Activated T-cell treated with anti-CD3 and anti-CD28 coated beads, Interleukin-2, amount 50 U/mL, for 48 hours (primary cell): ENCODE measurements at regions not wholly inside any gene's neighbourhood (a gene's known extent, or its start where the extent isn't known, plus 50 kb on each side); places are given as distances from the start of the nearest gene placed in this dataset.
"Not testable (repeated sequence)": the region's sequence is repeated elsewhere in the genome, so short reads cannot be mapped to it uniquely, and the experiment has no call there.

Experiments used
- DNase-seq, 2 experiments: peaks; one replicate each; pipeline ENCODE4 v3.0.0-alpha.2; 2020

DNA sequence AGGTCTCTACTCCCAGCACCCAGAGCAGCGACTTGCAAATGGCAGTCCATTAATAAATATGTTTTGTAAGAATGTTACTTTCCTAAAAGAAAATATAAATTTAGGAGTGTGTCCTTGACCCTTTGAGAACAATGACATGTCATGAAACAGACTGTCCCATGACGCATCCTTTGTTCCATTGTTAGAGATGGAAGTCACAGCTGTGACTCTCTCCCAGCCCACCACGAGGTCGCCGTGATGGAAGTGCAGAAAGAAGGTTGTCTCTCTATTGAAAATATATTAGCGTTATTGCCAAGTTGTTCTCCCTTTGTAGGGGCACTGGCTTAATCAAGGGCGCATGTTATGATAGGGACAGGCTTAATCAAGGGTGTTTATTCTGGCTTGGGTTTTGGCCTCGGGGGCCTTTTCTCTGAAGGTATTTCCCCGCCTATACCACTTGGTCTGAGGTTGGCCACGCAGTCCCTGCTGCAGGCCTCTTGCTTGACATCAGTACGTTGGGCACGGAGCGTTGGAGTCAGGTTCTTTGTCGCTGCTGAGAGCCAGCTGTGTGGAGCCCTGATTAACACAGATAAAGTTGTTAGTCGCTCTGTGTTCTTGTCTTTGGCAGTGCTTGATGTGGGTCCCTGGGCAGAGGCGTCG, 126.7 kb upstream of the ZNF536 start:
- DNase-seq: no peak

DNA sequence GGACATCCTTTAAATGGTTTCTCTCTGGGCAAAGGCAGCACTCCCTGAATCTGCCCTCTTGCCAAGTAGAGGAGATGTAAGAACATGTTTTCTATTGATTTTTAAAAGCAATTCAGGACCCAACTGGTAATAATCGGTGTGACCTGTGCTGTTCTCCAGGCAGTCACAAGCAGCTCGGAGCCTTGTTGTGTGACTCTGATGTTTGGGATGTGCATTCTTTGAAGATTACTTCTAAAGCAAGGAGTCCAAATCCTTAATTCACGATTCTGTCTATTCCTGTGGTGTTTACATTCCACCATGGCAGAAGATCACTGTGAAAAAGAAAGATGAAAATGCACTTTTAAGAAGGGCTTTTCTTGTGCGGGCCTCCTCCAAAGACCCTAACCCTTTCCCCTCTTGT, 122.3 kb upstream of the ZNF536 start:
- no peak for DNase-seq

DNA sequence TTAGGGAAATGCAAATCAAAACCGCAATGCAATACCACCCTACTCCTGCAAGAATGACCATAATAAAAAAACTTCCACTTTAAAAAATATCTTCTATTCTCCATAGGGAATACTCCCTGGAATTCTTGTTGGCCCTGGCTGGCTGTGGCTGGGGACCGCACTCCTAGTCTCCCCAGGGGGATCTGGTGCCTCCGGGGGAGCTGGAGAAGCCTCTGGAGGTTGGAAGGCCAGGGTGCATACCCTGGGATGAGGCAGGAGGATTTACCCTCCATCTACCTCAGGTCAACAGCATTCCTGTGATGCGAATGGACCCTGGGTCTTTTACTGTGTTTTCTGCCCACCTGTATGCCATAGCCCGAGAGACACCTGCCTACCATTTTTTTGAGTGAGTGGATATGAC, 120.0 kb upstream of the ZNF536 start:
- DNase-seq: no peak

DNA sequence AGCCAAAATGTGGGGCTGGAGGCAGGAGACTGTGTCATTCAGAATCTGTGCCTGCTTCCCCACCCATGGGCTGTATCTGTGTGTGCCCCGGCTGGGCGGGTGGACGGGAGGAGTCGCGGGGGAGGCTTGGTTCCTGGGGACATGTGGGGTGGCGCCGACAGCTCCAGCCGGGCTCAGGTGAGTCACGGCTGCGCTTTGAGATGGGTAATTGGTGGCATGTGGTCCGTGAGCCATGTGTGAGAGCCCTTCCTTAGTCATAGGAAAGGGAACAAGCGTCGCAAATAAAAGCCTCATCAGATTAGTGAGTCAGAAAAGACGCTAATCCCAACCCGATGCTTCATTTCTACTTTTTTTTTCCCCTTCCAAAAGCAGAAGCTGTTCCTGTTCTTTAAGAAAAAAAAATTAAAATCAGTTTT, 118.6 kb upstream of the ZNF536 start:
- no peak for DNase-seq

DNA sequence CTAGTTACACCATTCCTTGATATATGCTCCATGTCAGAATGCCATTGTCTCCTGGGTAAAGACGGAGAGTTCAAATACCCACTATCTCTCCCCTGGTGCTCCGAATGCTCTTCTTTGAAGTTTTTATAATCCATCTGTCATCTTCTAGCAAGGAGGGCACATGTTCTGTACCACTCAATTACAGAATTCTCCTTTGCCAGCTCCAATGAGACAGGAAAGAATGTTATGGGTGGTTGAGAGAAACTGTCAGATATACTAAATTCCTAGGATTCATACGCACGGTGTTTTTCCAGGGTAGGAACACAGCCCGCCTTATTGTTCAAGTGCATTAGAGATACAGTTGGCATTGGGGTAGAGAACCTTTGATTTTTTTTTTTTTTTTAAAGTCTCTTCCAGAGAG, 118.0 kb upstream of the ZNF536 start:
- DNase-seq: no peak

DNA sequence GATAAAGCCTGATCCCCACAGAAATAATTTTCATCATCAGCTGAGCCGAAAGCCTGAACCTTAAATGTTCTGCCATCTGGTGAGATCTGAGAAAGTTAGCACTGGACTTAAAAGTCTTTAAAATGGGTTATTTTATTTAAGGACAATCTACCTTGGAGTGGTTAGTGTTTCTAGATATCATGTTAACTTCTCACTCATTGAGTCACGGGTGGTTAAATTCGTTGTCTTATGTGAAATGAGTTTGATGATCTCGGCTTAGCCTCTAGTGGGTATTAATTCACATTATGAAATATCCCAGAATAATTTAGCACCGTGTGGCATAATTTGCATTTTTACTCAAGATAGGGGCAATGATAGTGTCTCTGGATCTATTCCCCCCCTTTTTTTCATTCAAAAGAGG, 117.4 kb upstream of the ZNF536 start:
- no peak for DNase-seq

DNA sequence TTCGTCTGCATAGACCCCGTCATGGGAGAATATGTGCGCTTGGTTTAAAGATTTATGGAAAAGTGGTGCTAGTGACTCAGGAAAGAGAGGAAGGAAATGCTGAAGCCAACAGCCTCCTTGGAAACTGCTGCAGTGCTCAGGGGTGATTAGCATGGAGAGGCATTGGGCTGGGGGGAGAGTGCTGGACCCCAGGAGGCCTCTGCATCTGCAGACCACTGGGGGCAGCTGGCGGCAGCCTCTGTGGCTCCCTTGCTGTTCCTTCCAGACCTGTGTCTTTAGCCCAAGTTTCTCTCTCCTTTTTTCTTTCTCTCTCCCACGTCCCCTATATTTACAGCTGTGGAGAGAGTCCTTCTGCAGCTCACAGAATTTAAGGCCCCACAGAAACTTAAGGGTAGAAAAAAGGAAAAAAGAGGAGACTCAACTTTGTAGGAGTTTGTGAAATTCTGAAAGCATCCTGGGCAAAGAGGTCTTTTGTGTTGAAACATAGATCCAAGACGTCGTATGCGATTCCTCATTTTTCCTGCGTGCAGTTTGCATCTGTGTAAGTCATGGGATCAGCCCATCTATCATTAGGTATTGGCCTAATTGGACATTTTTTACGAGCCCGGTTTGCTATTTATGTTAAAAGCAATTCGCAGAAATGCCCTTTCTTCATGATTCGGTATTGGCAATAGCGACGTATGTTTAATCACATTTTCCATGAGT, 116.2 kb upstream of the ZNF536 start:
- no peak for DNase-seq

DNA sequence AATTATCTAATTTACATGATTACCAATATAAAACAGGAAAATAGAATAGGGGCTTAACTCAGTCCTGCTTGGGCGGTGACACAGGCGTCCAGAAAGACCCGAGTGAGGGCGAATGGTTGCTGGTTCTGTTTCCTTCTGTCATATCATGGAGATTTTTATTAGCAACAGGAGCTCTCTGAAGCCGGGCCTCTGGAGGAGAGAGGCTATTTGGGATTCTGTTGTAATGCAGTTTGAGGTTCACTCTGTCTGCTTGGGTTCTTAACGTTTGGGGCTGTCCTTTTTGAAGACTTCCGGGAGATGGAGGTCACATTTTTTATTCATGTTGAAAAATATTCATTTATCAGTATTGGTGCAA, 115.7 kb upstream of the ZNF536 start:
- DNase-seq: no peak

DNA sequence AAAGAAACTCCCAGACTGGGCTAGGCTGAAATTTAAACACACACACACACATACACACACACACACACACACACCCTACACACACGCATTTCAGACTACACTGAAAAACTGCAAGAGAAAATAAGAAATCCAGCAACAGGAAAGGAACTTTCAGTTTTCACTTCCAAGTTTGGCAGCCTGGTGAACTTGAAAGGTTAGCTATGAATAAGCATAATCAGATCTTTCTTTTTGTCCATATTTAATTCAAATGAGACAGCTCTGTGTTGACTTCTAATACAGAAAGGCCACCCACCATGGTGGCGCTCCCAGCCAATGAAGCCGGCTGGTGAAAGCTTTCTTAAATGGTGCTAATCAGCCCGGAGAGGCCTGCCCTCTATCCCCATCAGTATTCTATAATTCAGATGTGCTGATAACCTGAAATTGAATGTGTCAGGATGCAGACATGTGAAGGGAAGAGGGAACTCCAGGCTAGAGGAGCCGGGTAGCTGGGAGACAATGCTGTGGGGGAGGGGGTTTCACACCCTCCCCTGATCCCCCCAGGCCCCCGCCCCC, 108.3 kb upstream of the ZNF536 start:
- DNase-seq: no peak

DNA sequence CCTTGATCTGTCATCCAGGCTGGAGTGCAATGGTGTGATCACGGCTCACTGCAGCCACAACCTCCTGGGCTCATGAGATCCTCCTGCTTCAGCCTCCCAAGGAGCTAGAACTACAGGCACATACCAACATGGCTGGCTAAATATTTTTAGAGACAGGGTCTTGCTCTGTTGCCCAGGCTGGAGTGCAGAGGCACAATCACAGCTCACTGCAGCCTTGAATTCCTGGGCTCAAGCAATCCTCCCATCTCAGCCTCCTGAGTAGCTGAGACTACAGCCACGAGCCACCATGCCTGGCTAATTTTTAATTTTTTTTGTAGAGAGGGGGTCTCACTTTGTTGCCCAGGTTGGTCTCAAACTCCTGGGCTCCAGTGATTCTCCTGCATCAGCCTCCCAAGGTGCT, 106.3 kb upstream of the ZNF536 start:
- not testable (repeated sequence) for DNase-seq

DNA sequence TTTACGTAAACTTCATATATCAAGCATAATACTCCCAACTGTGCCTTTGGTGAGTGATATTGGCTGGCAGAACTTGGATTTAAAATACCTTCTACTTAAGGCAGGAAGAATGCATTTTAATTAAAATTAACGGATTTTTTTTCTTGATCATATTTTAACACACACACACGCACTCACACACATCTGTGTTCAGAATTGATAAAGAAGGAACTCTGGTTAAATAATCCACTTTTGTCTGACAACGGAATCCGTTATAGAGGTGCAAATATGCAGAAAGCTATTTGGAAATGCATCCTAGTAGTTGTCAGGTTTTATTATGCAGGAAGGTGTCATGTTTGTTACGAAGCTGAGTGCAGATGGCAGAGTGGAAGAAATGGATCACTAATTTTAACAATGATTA, 105.5 kb upstream of the ZNF536 start:
- DNase-seq: no peak

DNA sequence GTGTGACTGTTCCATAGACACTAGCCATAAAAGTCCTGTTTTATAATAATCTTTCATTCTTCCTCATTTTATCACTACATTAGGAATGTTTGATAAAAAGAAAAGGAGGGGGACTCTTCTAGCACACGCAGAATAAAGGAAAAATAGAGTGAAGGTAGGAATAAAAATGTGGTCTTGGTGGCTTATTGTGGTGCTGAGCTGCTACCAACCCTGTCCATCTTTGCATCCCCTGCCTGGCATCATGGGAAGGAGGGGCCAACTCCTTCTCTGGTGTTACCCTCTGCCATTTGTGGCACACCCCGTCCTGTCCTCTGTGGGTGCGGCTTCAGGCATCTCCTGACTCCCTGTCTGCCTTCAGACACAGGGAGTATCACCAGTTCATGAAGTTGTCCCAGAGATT, 104.9 kb upstream of the ZNF536 start:
- DNase-seq: no peak

DNA sequence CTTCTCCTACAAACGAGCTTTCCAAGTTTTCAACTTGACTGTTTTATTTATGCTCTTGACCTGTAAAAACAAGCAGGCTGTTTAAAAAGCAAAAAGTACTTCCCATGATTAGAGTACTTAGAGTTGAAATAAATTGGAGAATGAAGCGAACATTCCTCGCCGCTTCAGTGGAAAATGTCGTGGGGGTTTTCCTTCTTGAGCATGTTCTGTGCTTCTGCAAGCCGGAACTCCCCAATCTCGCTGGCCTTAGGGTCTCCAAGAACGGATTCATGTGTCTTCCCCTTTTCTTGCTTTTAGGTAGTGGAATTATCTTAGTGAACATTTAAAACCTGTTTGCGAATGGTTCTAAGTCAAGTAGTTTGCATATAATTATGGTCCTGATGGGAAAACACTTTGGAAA, 103.6 kb upstream of the ZNF536 start:
- DNase-seq: no peak

DNA sequence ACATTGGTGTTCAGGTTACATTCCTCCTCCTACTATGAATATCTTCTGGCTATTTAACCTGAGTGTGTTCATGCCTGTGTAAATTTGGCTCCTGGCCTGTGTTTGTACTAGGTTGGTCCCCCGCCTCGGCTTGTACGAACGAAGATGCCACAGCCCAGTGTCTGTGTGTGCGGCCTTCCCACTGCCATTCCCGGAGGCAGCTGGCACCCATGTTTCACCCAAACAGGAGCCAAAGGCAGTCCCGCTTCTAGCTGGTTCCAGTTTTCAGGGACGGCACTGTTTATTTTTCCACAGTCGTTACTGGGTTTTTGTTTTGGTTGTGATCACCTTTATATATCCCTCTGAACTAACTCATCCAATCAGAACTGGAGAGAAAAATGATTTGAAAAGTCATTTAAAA, 102.5 kb upstream of the ZNF536 start:
- DNase-seq: no peak

DNA sequence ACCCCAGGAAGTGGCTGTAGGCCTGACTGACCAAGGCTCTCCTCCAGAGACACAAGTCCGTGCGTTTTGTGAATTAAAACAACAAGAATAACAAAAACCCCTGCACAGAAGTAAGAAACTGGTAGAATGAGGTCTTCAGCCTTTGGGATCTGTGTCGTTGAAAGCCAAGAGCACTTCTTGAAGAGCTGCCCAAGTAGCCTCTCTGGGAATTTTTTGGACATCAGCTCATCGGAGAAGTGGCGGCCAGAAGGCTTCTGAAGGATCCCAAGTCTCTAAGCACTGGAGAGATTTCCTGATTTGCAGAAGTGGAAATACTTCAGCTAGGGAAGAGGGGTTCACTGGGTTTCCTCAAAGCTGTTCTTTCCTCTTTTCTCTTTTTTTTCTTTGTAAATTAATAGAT, 100.4 kb upstream of the ZNF536 start:
- no peak for DNase-seq

DNA sequence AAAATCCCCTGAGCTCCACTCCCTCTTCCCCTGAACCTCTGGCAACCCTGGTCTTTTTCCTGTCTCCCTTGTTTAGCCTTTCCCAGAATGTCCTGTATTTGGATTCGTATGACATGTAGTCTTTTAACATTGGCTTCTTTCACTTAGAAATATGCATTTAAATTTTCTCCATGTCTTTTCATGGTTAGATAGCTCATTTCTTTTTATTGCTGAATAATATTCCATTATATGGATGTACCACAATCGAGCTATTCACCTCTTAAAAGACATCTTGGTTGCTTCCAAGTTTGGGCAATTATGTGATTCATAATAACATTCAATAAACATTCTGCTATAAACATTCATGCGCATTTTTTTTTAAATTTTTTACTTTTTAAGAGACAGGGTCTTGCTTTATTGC, 99.6 kb upstream of the ZNF536 start:
- DNase-seq: no peak

DNA sequence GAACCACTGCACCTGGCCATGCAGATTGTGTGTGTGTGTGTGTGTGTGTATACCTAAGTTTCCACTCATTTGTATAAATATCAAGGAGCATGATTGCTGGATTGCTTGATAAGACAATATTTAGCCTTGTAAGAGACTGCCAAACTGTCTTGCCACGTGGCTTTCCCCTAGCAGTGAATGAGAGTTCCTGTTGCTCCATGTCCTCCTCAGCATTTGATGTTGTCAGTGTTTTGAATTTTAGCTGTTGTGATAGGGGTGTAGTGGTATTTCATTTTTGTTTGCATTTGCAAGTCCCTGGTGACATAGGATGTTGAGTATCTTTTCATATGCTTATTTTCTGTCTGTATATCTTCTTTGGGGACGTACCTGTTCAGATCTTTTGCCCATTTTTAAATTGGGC, 99.0 kb upstream of the ZNF536 start:
- DNase-seq: no peak

DNA sequence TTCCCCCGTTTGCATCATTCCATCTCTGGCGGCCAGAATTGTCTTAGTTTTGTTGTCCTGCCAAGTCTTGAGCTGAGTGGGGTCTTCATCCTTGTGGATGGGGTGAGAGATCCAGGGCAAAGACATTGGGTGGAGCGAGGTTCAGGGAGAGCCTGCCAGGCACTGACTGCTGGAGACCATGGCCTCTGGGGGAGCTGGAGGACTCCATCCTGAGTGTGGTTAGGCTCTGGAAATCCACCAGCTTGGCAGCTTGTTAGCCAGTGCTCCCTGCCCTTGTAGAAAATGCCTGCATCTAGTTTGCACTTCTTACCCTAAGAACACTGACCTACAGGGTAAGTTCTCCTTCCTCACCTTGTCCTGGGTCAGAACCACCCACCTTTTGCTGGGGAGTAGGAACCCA, 97.2 kb upstream of the ZNF536 start:
- DNase-seq: no peak

DNA sequence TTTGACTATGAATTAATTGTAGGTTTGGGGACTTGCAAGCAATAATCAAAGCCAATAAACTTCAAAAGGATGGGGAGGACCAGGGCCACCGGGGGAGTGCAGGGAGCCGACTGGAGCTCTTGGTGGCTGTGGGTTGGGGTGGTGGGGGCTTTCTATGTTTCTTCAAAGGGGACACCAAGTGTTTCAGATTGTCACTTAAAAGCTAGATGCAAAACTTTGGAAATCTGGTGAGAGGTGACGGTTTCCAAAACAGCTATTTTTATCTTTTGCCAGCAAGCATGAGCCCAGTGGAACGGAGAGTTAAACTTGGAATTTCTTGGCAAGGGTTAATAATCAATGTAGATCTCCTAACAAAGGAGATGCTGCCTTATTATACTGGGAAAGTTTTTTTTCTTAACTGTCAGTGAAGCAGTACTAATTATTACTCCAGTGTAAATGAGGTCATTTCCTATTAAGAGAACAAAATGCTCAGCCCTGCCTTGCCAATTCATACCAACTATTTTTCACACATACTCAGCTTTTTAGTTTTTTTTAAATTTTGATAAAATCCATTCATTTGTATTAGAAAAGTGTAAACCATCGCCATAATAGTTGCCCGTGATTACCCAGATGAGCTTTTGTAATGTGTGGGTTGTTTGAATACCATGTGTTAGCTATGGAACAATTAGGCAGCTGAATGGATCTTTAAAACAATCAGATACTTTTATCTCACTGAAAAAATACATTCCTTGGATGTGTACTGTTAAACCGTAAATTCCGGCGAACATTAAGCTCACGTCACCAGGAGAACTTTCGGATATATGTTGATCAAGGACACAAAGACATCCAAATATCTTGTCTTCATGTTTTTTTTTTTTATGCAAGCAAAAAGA, 95.9 kb upstream of the ZNF536 start:
- no peak for DNase-seq

DNA sequence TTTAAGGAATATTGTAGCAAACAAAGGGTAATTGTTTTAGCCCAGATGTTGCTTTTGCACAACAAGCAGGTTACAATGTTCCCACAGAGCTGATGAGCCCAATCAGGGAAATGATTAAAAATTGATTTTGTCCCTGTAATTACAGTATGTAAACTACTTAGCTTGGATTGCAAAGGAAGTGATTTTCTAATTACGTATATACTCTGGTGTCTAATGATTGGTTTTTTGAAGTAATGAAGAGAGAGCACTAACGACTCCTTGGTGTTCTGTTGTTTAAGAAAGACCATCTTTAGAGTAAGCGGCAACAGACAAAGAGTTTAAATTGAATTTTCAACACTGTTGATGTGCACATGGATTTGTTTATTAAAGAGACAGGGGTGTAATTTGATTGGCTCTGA, 95.3 kb upstream of the ZNF536 start:
- no peak for DNase-seq

DNA sequence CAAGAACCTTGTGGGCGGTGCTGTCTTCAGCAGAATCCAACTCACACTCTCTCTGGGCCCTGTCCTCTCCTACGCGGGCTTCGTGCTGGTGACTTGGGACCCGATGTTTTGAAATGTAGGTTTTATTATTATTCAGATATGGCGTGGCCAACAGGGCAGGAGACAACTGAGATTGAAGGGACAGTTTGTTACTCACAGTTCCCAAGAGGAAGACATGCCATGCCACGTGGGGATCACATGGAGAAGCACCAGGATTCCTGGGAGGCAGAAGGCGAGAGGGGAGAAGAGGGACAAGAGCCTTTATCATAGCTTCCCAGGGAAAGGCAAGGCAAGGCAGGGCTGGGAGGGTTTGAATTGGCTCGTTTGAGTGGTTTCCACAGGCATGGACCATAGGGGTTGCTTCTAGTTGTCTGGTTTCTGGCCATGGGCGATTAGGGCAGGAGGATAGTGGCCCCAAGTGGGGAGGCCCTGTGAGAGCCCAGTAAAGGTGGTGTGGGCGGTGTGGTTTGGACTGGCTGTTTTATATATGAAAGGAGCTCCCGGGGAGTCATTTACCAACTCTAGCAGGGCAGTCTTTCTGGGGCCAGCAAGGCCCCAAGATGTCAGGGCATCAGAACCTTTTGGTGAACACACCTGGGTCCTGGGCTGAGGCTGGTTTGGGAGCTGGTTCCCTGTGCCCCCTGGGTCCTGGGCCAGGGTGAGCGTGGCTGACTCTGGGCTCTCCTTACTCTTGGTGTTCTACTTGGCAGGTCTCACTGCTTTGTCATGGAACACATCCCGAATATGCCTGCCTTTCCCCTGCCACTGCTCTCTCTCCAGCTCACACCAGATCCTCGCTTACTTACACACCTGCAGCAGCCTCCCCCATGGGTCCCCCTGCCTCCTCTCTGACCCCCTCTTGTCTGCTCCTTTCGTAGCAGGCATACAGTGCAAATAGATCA, 94.0 kb upstream of the ZNF536 start:
- DNase-seq: no peak

DNA sequence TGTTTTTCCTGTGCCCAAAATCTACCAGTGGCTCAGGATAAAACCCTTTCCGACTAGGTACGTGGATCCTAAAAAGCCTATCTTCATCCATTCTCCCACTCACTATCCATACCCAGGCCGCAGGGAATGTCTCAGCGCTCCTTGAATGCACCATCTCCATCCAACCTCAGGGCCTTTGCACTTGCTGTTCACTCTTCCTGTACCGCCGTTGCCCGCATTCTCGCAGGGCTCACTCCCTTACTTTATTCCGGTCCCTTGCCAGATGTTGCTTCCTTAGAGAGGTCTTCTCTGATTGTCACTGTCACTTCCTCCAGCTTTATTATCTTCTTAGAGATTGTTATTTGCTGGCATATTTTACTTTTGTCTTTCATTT, 93.3 kb upstream of the ZNF536 start:
- DNase-seq: no peak

DNA sequence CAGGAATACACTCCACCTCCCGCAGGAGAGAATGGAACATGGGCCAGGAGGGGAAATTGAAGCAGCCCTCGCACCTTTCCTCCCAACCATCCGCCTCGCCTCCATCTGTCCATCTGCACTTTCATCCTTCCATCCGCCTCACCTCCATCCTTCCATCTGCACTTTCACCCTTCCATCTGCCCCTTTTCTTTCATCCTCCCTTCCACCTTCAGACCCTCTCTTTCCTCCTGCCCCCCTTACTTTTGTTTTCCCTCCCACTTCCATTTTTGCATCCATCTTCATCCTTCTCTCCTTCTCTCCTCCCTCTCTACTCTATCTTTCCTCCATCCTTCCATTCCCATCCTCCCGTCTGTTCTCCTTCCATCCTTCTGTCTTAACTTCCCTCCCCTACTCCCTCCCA, 92.2 kb upstream of the ZNF536 start:
- no peak for DNase-seq
